ENCODE measurements at regions not wholly inside any gene's neighbourhood (a gene's known extent, or its start where the extent isn't known, plus 50 kb on each side); places are given as distances from the start of the nearest gene placed in this dataset.

GRCh38 chr2:501667-502066 lies 175.5 kb downstream of the TMEM18 start:
- no peak for DNase-seq
- H3K27me3 ChIP-seq (ENCODE audit: insufficient read depth, low read depth, severe bottlenecking), result no peaks in the 10 kb centered on the region
- H3K27ac ChIP-seq, result no peak overlapping the region
- H3K9me3 ChIP-seq (ENCODE audit: severe bottlenecking), result no peaks in the 10 kb centered on the region
- H3K36me3 ChIP-seq, result no peaks in the 10 kb centered on the region
- no peak overlapping the region for H3K4me3 ChIP-seq (ENCODE audit: low read depth, low read length)
- TF ChIP-seq CTCF (IDR thresholded peaks at IDR 0.05; ENCODE audit: low read depth, low read length), result no peak

GRCh38 chr2:501130-501529 lies 176.1 kb downstream of the TMEM18 start:
- H3K4me3 ChIP-seq (ENCODE audit: low read depth, low read length), result no peak overlapping the region
- DNase-seq, result peak; percentile 34
- H3K36me3 ChIP-seq, result no peaks in the 10 kb centered on the region
- no peaks in the 10 kb centered on the region for H3K9me3 ChIP-seq (ENCODE audit: severe bottlenecking)
- no peaks in the 10 kb centered on the region for H3K27me3 ChIP-seq (ENCODE audit: insufficient read depth, low read depth, severe bottlenecking)
- TF ChIP-seq CTCF (IDR thresholded peaks at IDR 0.05; ENCODE audit: low read depth, low read length), result peak; percentile 21; the same call in 1 of the 2 replicates
- H3K27ac ChIP-seq, result no peak overlapping the region

GRCh38 chr2:499726-500125 lies 177.5 kb downstream of the TMEM18 start:
- Histone ChIP-seq H3K36me3 (no peaks in the 10 kb centered on the region), H3K4me3 (ENCODE audit: low read depth, low read length) (no peak overlapping the region), H3K27me3 (ENCODE audit: insufficient read depth, low read depth, severe bottlenecking) (no peaks in the 10 kb centered on the region), H3K27ac (no peak overlapping the region), H3K9me3 (ENCODE audit: severe bottlenecking) (no peaks in the 10 kb centered on the region)
- no peak for TF ChIP-seq CTCF (IDR thresholded peaks at IDR 0.05; ENCODE audit: low read depth, low read length)
- DNase-seq, result no peak

GRCh38 chr2:498493-499178 lies 178.6 kb downstream of the TMEM18 start:
- TF ChIP-seq CTCF (IDR thresholded peaks at IDR 0.05; ENCODE audit: low read depth, low read length), result 0 out of 2 replicates have a peak, but pooled peaks have one; percentile 1
- Histone ChIP-seq H3K36me3 (no peaks in the 10 kb centered on the region), H3K4me3 (ENCODE audit: low read depth, low read length) (no peak overlapping the region), H3K9me3 (ENCODE audit: severe bottlenecking) (no peaks in the 10 kb centered on the region), H3K27me3 (ENCODE audit: insufficient read depth, low read depth, severe bottlenecking) (no peaks in the 10 kb centered on the region), H3K27ac (no peak overlapping the region)
- DNase-seq, result no peak

- Histone ChIP-seq H3K36me3 (no peaks in the 10 kb centered on the region), H3K27me3 (ENCODE audit: insufficient read depth, low read depth, severe bottlenecking) (no peaks in the 10 kb centered on the region), H3K27ac (no peak overlapping the region), H3K4me3 (ENCODE audit: low read depth, low read length) (no peak overlapping the region), H3K9me3 (ENCODE audit: severe bottlenecking) (no peaks in the 10 kb centered on the region)
- TF ChIP-seq CTCF (IDR thresholded peaks at IDR 0.05; ENCODE audit: low read depth, low read length), result no peak
- no peak for DNase-seq
Measured at GRCh38 chr2:497770-498492, 179.3 kb downstream of the TMEM18 start.

All from WERI-Rb-1 (cell line).